SK-MEL-5 (cell line): ENCODE measurements at regions not wholly inside any gene's neighbourhood (a gene's known extent, or its start where the extent isn't known, plus 50 kb on each side); places are given as distances from the start of the nearest gene placed in this dataset.
A peak's percentile ranks its signal among the peaks of the same experiment; 100 is the strongest.
"Not testable (repeated sequence)": the region's sequence is repeated elsewhere in the genome, so short reads cannot be mapped to it uniquely, and the experiment has no call there.

Experiments used
- DNase-seq: peaks from one replicate; pipeline ENCODE4 v3.0.0-alpha.2; 2016; ENCODE audit warnings: low read depth, low spot score
- in situ Hi-C: cut with HindIII; loops from 2 replicates; pipeline ENCODE4 v1.10.0; 2016; ENCODE audit warnings: low sequenced_read_pairs, high pct_unique_total_duplicates, low pct_unique_long_range_greater_than_20kb

- DNase-seq, in situ Hi-C loops: not testable (repeated sequence)
These were observed 256.3 kb upstream of the GULP1 start for GRCh38 chr2:188035377-188035776.

- in situ Hi-C loops, DNase-seq: not testable (repeated sequence)
These were observed 254.9 kb upstream of the GULP1 start for GRCh38 chr2:188036786-188037185.

- in situ Hi-C loops, result no loop called here
- no peak for DNase-seq
These were observed 252.4 kb upstream of the GULP1 start for GRCh38 chr2:188039307-188039706.

GRCh38 chr2:188042412-188042811, 249.3 kb upstream of the GULP1 start:
- in situ Hi-C loops, result no loop called here
- no peak for DNase-seq

GRCh38 chr2:188045016-188045415, 246.7 kb upstream of the GULP1 start:
- no peak for DNase-seq
- in situ Hi-C loops, result no loop called here

GRCh38 chr2:188046437-188046836, 245.2 kb upstream of the GULP1 start:
- no peak for DNase-seq
- in situ Hi-C loops, result no loop called here

- DNase-seq, result no peak
- in situ Hi-C loops, result no loop called here
These were observed 243.9 kb upstream of the GULP1 start for GRCh38 chr2:188047735-188048134.

- no peak for DNase-seq
These were observed 240.9 kb upstream of the GULP1 start for GRCh38 chr2:188050726-188051125.

GRCh38 chr2:188051706-188052105, 240.0 kb upstream of the GULP1 start:
- DNase-seq, result no peak
- in situ Hi-C loops, result no loop called here

More at GRCh38 chr2:188050726-188051125, 240.9 kb upstream of the GULP1 start:
- in situ Hi-C loops, result no loop called here

GRCh38 chr2:188065386-188065785, 226.3 kb upstream of the GULP1 start:
- DNase-seq, result no peak
- in situ Hi-C loops, result no loop called here

GRCh38 chr2:188068093-188068492, 223.6 kb upstream of the GULP1 start:
- DNase-seq, result no peak
- in situ Hi-C loops, result no loop called here

- DNase-seq, result peak; percentile 11
- in situ Hi-C loops, result no loop called here
These were observed 215.3 kb upstream of the GULP1 start for GRCh38 chr2:188076149-188077056.

GRCh38 chr2:188077757-188078156, 213.9 kb upstream of the GULP1 start:
- in situ Hi-C loops, result no loop called here

GRCh38 chr2:188078534-188078933, 213.1 kb upstream of the GULP1 start:
- in situ Hi-C loops, result no loop called here
- no peak for DNase-seq

More at GRCh38 chr2:188077757-188078156, 213.9 kb upstream of the GULP1 start:
- DNase-seq, result no peak

- no peak for DNase-seq
- in situ Hi-C loops, result no loop called here
These were observed 212.5 kb upstream of the GULP1 start for GRCh38 chr2:188079196-188079595.

GRCh38 chr2:188085421-188085820, 206.3 kb upstream of the GULP1 start:
- in situ Hi-C loops, result no loop called here
- no peak for DNase-seq

- DNase-seq, result no peak
- in situ Hi-C loops, result no loop called here
These were observed 201.8 kb upstream of the GULP1 start for GRCh38 chr2:188089901-188090300.

GRCh38 chr2:188091220-188091619, 200.5 kb upstream of the GULP1 start:
- DNase-seq, result no peak
- in situ Hi-C loops, result no loop called here

- no peak for DNase-seq
- in situ Hi-C loops, result no loop called here
These were observed 198.9 kb upstream of the GULP1 start for GRCh38 chr2:188092734-188093133.
